Tibial nerve (tissue), 4 donors: ENCODE measurements at regions not wholly inside any gene's neighbourhood (a gene's known extent, or its start where the extent isn't known, plus 50 kb on each side); places are given as distances from the start of the nearest gene placed in this dataset.
"Not testable (repeated sequence)": the region's sequence is repeated elsewhere in the genome, so short reads cannot be mapped to it uniquely, and the experiment has no call there.

Experiments
- DNase-seq, 2 donors: peaks; one replicate each; pipeline ENCODE4 v3.0.0-alpha.2; 2019; ENCODE audit warnings: low spot score in 2 of 2
- H3K27ac ChIP-seq, 4 donors: fragments of 200-600 bp; sonication (generic) in 3 of 4; one replicate each; pipeline ENCODE4 v1.5.1; 2017 to 2019; ENCODE audit warnings: mild to moderate bottlenecking in 1 of 4
- H3K27me3 ChIP-seq, 2 donors: fragments of 200-600 bp; sonication (generic) in 1 of 2; one replicate each; pipeline versions ENCODE4 v1.5.1 to v1.6.0; 2017 to 2019
- H3K36me3 ChIP-seq, 3 donors: fragments of 200-600 bp; sonication (generic); one replicate each; pipeline ENCODE4 v1.5.1; 2018 to 2019
- H3K4me1 ChIP-seq, 4 donors: fragments of 200-600 bp; sonication (generic) in 3 of 4; one replicate each; pipeline ENCODE4 v1.5.1; 2017 to 2019
- H3K4me3 ChIP-seq, 4 donors: fragments of 200-600 bp; sonication (generic) in 3 of 4; one replicate each; pipeline ENCODE4 v1.5.1; 2017 to 2019; ENCODE audit warnings: mild to moderate bottlenecking in 1 of 4, moderate library complexity in 1 of 4
- H3K9me3 ChIP-seq, 4 donors: fragments of 200-600 bp; sonication (generic) in 3 of 4; one replicate each; pipeline ENCODE4 v1.5.1; 2017 to 2019
- CTCF ChIP-seq, 5 experiments: fragments of 200-600 bp in 3 of 5; fragments of 450-650 bp in 2 of 5; sonication (generic) in 3 of 5; IDR thresholded peaks; one replicate each; pipeline ENCODE4 v1.5.1; 2016 to 2019; ENCODE audit warnings: antibody characterized with exemption in 5 of 5, mild to moderate bottlenecking in 3 of 5, moderate library complexity in 2 of 5
- EP300 ChIP-seq, 2 donors: sonication (generic); formaldehyde crosslinking; IDR thresholded peaks; one replicate each; pipeline ENCODE4 v1.6.1; 2017; ENCODE audit warnings: antibody characterized with exemption in 2 of 2, mild to moderate bottlenecking in 1 of 2
- POLR2A ChIP-seq, 2 donors: fragments of 450-650 bp; IDR thresholded peaks; one replicate each; pipeline ENCODE4 v1.6.1; 2017; ENCODE audit warnings: antibody characterized with exemption in 2 of 2, mild to moderate bottlenecking in 2 of 2, moderate library complexity in 2 of 2
- WGBS, 2 donors: methylation state at CpG; one replicate each; pipeline ENCODE4 v1.1.5; 2018; 5-methylcytosine and 5-hydroxymethylcytosine counted together

DNA sequence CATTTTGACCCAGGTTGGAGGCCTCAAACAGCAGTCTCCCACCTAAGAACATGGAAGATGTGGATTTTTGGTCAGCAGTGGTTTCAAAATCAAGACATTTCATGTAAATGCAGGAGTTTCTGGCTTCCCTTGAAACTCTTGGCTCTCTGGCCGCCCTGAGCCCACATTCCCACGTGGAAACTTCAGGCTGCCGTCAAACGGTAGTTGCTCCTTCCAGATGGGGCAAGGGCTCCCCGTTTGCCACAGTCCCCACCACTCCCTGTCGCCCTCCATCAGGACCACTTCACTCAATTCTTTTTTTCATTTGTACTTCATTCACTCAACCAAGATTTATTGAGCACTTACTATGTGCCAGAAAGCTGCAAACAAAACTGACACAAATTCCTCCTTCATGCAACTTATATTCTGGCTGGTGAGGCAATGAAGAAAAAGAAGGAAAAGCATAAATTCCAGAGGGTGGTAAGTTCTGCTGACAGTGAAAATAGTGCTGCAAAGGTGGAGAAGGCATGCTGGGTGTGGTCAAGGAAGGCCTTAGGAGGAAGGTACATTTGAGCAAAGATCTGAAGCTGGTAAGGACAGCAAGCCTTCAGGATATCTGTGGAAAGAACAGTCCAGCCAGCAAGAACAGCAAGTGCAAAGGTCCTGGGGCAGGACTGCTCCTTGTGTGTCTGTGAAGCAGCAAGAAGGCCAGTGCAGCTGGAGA, 62.9 kb upstream of the PTPN1 start:
- H3K4me3 ChIP-seq = no peak overlapping the region
- WGBS, 2 donors = 89 to 90% methylated on average over 6 of the region's 6 CpGs
- H3K9me3 ChIP-seq = no peaks in the 10 kb centered on the region
- H3K27me3 ChIP-seq = no peaks in the 10 kb centered on the region
- TF ChIP-seq CTCF (IDR thresholded peaks at IDR 0.05) = no peak
- TF ChIP-seq EP300 (IDR thresholded peaks at IDR 0.05) = no peak
- no peak for TF ChIP-seq POLR2A (IDR thresholded peaks at IDR 0.05)
- DNase-seq = no peak
- H3K4me1 ChIP-seq = peaks cover 0 to 34% (median 18%) of the 10 kb centered on the region in 4 donors
- H3K27ac ChIP-seq = peak overlapping the region in 1 of 4 donors; percentile 24
- H3K36me3 ChIP-seq = no peaks in the 10 kb centered on the region

DNA sequence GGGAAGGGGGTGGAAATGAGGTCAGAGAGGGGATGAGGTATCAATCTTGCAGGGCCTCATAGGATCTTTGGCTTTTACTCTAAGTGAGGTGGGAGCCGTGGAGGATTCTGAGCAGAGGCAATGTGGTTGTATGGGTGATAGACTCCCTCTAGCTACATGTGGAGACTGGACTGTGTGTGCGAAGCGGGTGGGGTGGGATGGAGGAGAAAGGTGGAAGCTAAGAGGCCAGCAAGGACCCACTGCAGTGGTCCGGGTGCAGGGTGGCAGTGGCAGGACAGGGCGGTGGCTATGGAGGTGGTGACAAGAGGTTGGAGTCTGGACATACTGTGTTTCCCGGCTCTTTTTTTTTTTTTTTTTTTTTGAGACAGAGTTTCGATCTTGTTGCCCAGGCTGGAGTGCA, 62.4 kb upstream of the PTPN1 start:
- DNase-seq = no peak
- no peaks in the 10 kb centered on the region for H3K36me3 ChIP-seq
- no peak for TF ChIP-seq CTCF (IDR thresholded peaks at IDR 0.05)
- TF ChIP-seq POLR2A (IDR thresholded peaks at IDR 0.05) = no peak
- no peak for TF ChIP-seq EP300 (IDR thresholded peaks at IDR 0.05)

DNA sequence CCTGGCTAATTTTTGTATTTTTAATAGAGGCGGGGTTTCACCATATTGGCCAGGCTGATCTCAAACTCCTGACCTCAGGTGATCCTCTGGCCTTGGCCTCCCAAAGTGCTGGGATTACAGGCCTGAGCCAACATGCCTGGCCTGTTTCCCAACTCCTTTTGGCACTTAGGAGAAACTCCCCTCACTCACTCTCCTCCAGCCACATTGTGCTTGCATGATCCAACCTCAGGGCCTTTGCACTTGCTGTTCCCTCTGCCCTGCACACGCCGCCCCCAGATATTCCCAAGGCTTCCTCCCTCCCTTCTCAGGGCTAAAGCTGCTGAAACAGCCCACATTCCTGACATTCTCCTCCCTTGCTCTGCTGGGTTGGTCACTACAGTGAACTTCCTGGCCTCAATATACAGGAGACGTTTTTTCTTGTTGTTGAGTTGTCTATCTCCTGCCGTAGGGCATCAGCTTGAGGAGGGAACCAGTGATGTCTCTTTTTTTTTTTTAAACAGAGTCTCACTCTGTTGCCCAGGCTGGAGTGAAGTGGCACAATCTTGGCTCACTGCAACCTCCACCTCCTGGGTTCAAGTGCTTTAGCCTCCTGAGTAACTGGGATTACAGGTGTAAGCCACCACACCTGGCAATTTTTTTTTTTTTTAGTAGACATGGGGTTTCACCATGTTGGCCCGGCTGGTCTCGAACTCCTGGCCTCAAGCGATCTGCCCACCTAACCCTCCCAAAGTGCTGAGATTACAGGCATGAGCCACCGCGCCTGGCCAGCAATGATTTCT, 61.4 kb upstream of the PTPN1 start:
- 83 to 89% methylated on average over 10 of the region's 10 CpGs for WGBS, 2 donors
- not testable (repeated sequence) for H3K36me3 ChIP-seq, H3K27me3 ChIP-seq, H3K4me3 ChIP-seq, DNase-seq, H3K9me3 ChIP-seq, H3K27ac ChIP-seq
- H3K4me1 ChIP-seq = peaks cover 0 to 25% (median 16%) of the 10 kb centered on the region in 4 donors

More for the DNA sequence above, 62.4 kb upstream of the PTPN1 start:
- WGBS, 2 donors = 94 to 97% methylated on average over 7 of the region's 7 CpGs
- no peaks in the 10 kb centered on the region for H3K27me3 ChIP-seq
- H3K9me3 ChIP-seq = no peaks in the 10 kb centered on the region
- H3K27ac ChIP-seq = no peak overlapping the region
- peaks cover 0 to 28% (median 16%) of the 10 kb centered on the region in 4 donors for H3K4me1 ChIP-seq
- H3K4me3 ChIP-seq = no peak overlapping the region

DNA sequence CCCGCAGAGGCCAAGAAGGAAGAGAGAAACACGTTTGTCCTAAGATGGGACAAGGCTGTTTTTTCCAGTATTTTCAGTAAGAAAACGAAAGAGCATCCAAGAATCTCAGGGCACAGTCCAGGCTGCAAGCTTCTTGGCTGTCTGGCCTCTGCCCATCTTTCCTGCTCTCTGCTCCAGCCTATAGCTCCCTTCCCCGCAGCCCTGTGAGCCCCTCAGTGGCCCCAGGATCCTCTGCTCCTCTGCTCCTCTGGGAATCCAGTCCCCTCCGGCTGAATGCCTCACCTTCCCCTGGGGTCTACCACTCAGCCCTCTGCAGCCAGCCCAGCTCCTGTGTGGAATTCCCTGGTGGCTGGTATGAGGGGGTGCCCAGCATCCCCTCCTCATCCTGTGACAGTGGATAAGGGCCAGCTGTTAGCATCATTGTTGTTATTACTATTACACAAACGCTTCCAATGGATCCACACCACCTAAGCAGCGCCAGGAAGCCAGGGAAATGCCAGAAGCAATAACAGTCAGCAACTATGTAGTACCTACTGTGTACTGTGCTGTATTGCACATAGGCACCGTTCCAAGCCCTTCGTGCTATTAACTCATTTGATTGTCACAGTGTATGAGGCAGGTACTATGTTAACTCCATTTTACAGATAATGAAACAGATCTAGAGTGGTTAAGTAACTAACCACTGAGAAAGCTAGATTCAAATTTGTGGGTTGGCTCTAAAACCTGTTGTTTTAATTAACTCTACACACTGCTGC, 60.3 kb upstream of the PTPN1 start:
- no peaks in the 10 kb centered on the region for H3K36me3 ChIP-seq
- 67 to 73% methylated on average over 9 of the region's 9 CpGs for WGBS, 2 donors
- H3K27ac ChIP-seq = peak overlapping the region in 1 of 4 donors; percentile 11
- peaks cover 0 to 25% (median 16%) of the 10 kb centered on the region in 4 donors for H3K4me1 ChIP-seq
- H3K9me3 ChIP-seq = no peaks in the 10 kb centered on the region
- no peak for DNase-seq
- TF ChIP-seq EP300 (IDR thresholded peaks at IDR 0.05) = no peak
- TF ChIP-seq POLR2A (IDR thresholded peaks at IDR 0.05) = no peak
- TF ChIP-seq CTCF (IDR thresholded peaks at IDR 0.05) = no peak
- H3K4me3 ChIP-seq = no peak overlapping the region
- H3K27me3 ChIP-seq = no peaks in the 10 kb centered on the region

- no peak for DNase-seq
- Histone ChIP-seq H3K36me3 (no peaks in the 10 kb centered on the region), H3K4me3 (no peak overlapping the region), H3K9me3 (no peaks in the 10 kb centered on the region), H3K27me3 (no peaks in the 10 kb centered on the region), H3K27ac (peak overlapping the region in 2 of 4 donors; percentile 79 to 86), H3K4me1 (peaks cover 0 to 25% (median 16%) of the 10 kb centered on the region in 4 donors)
- 74 to 96% methylated on average over 1 of the region's 1 CpG for WGBS, 2 donors
- TF ChIP-seq EP300 (IDR thresholded peaks at IDR 0.05) (no peak), POLR2A (IDR thresholded peaks at IDR 0.05) (no peak)
Measured at GRCh38 chr20:50450493-50450826, 59.7 kb upstream of the PTPN1 start.
